Ecto neural progenitor cell (in vitro differentiated cells): ENCODE measurements at regions not wholly inside any gene's neighbourhood (a gene's known extent, or its start where the extent isn't known, plus 50 kb on each side); places are given as distances from the start of the nearest gene placed in this dataset.
"Not testable (repeated sequence)": the region's sequence is repeated elsewhere in the genome, so short reads cannot be mapped to it uniquely, and the experiment has no call there.

ENCODE experiments used
- DNase-seq: peaks from one replicate; pipeline ENCODE4 v3.0.0-alpha.2; 2018; ENCODE audit warnings: low spot score

DNA sequence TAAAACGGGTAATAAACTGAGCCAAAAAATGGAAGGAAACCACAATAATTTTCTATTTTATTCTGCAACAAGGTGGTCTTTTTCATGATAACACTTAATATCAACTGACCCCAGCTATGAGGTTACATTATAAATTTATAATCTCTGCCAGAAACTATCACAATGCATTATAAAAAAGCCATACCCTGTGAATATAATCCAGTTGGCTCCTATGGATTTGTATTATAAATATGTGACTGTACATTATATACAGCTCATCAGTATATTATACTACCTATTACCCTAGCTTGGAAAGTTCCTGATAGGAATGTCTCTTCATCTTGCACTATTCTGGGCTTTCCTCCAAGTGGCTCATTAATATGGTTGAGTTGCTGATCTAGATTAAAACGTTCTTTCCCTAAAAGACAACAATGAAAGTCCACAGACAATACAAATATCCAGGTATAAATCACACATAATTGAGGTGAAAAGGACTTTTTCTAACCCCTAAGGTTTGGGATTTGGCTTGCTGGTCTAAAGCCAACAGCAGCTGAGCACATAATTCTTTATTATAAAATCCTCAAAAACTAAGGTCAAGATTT lies 487.7 kb downstream of the TTLL7 start:
- DNase-seq, result no peak

DNA sequence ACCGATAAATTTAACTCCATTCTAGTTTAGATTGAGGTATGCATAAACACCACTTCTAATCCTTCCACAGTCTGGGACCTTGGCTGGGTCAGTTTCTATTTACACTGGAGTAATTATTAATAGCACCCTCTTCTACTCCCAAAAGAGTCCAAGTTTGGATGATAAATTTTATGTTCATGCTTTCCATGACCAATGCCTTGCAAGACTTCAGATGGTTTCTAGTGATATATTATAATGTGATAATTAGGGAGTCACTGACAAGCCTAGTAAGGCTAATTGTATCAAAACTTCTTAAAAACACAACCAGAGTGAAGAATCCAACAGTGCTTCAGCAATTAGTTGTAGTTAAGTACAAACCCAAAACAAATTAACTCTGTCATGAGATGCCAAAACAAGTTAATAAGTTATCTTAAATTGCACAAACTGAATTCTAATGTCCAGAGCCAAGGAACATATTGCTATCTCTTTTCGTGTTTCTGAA lies 489.6 kb downstream of the TTLL7 start:
- no peak for DNase-seq

DNA sequence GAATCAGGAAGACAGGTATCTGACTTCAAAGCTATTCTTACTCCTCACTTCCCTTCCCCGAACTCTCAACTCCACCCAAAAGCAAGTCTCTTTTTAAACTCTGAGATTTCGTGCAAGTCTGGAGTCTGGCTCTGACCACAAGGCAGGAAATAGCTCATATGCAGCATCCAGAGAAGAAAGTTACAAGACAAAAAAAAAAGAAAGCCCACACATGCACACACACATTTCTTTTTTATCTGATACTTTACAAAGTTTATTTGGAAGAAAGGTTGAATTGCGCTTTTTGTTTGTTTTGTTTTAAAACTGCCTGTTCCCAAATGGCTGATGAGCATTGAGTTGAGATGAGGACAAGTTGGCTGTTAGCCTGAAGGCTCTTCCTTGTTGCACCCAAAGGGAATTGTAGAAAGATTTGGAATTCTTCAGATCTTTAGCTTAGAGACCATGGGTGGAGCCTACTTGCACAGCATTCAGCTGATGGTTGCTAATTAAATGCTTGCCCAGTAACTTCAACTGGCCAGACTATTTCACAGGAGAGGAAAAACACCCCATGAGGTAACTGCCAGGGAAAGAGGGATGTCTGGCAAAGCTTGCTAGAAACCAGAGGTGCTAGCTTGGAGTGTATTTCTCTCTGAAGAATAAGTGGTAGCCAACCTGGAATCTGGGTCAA lies 490.3 kb downstream of the TTLL7 start:
- DNase-seq, result no peak

DNA sequence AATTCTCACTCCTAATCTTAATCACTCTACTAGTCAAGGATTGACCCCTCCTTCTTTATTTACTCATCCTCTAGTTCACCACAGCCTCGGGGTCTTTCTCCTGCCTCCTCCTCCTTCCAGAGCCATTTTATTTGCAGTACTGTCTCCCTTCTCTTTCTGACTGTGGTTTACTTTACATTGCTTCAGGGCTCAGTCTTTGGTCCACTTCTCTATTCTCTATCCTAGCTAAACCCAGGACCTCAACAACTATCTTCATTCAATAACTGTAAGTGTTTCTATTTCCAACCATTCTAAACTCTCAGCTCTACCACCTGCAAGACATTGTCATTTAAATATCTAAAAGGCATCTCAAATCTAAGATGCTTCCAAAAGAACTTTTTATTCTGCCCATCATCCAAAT lies 493.8 kb downstream of the TTLL7 start:
- no peak for DNase-seq

DNA sequence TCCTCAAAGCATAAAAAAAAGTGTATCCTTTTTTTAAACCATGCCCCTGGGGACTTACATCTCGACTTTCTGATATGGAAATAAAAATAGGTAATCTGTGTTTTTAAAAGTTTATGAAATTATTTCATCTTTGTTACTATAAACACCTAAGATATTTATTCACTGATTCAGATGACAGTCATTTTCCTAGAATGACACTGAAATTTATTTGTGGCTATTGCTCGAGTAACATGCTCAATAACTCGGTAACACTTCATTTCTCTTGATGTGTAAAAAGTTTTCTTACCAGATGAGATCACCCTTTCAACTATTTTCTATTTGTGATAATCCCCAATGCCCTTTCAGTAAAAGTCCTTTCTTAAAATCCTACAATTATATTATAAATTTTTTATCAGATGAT lies 495.8 kb downstream of the TTLL7 start:
- no peak for DNase-seq

DNA sequence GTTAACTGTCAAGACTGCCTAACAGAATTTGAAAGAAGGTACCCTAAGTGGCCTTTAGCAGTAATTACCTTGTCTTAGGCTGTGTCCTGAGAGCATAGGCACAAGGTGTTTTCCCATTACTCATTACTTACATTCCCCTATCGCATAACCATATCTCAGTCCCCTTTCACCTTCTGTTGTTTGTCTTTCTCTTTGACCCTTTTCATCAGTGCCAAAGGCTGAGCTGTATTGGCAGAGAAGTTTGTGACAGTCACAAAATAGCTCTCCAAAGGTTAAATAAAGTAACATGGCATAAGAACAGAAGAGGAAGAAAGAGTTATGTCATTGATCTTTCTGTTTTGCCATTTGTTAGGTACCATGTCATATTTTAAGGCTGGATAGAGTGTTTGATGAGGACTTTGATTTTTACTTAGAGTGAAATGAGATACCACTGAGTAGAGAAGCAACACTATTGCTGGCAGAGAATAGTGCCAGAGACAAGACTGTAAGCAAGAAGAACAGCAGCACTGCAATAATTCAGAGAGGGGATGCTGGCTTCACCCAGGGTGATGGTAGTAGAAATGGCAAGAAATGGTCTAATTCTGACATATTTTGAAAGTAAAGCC lies 497.8 kb downstream of the TTLL7 start:
- no peak for DNase-seq

DNA sequence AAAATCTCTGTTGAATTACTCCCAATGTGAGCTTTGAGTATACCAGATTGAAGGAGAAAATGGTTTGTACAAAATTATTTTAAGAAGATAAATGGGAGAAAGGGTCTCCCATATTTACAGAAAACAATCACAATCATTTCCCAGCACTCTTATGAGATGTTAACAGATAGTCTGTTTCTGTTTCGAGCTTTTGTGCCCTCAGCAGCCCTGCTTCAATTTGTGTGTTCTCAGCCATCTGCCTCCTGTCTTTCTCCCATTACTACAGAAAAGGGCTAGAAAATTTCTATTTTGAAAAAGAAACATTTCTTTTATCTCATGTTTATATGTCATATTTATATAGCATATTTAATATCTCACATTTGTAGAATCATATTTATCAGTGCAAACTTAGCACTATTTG lies 498.4 kb downstream of the TTLL7 start:
- DNase-seq, result no peak

DNA sequence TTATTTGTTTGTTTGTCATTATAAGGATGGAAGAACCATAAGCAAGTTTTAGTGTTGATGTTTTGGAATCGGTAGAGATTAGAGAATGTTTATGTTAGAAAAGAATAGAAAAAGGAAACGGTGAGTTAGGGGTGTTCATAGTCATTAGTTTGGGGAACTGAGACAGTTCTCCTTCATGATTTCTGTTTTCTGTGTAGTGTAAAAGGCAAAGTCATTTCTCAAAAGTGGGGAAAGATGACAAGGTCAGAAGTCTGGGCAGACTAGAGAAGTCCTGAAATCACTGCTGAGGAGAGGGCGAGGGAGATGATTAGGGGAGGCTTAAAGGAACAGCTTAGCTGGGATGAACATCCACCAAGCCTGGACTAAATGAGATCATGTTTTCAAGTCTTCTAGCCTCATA lies 498.9 kb downstream of the TTLL7 start:
- no peak for DNase-seq

DNA sequence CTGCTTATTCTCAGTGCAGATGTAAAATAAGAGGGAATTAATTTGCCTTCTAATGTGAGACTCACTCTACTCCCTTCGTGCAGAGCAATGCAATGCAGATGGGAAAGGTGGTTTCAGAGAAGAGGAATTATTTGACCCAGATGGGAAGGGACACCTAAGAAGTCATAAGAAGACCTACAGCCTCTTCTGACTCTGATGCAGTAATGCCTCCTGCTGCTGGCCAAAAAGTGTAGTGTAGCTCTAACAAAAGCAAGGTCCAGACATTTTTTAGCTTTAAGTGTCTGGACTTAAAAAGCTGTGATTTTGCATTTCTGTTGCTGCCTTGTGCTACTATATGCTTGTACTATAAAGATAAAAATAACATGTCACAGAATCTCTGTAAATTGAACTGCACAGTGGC lies 501.4 kb downstream of the TTLL7 start:
- no peak for DNase-seq

DNA sequence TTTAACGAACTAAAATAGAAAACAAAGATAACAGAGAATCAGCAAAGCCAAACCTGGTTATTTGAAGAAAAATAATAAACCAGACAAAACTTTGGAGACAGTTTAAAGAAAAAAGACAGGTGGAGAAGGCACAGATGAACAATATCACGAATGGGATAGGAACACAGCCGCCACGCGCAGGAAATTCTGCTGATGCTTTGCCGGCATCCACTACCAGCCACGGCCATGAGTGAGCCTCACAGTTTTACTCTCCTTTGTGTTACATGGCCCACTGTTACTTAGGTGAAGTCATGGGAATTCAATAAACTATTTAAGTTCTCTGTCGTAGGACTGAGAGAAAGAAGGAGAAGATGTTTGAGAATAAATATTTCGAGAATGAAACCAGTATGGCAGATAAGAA lies 503.4 kb downstream of the TTLL7 start:
- DNase-seq, result no peak

DNA sequence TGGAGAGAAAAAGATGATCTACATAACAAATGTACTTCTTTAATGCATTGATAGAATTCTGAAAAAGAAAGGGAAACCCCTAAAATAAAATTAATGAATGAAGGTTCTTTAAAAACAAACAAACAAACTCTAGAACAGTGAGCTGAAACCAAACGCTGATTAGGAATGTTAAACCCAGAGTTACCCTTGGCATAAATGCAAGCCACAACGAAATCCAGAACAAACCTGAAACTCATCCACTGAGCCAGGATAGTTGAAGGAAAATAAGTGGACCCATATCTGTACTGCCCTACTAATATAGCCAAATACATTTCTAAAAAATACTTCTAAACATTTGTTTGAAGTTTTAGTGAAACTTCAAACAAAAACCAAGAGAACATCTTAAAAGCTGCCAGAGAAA lies 505.3 kb downstream of the TTLL7 start:
- no peak for DNase-seq

DNA sequence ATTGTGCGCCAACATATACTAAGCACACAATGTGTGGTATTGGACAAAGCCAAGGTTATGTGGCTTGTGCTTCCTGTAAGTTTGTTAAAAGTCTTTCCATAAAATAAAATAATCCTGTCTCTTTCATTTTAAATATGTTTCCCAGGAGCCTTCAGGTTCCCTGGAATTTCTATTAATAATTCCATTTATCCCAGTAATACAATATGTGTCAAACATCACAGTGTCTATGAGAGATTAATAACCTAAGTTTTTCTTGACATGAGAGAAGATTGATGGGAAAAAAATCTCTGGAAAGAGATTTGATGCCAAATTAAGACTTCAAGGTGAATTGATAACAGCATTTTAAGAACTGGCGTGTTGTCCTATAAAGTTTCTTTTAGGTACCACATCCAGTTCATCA lies 507.0 kb downstream of the TTLL7 start:
- DNase-seq, result no peak

DNA sequence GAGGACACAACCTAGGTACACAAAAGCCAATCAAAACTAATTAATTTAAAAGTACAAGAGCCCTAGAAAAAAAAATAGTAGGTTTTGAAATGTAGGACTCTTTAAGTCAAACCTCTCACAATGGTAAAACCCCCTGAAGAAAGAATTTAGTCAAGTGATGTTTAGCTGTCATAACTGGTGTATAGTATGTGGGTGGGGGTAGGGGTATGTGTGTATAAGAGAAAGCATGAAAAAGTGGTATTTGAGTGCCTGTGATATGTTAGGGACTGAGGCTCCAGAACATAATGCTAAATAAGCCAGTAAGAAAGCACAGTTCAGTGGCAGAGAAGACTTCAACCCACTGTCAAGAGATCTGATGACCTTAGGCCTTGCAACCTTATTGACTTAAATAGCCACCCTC lies 507.9 kb downstream of the TTLL7 start:
- DNase-seq, result no peak

DNA sequence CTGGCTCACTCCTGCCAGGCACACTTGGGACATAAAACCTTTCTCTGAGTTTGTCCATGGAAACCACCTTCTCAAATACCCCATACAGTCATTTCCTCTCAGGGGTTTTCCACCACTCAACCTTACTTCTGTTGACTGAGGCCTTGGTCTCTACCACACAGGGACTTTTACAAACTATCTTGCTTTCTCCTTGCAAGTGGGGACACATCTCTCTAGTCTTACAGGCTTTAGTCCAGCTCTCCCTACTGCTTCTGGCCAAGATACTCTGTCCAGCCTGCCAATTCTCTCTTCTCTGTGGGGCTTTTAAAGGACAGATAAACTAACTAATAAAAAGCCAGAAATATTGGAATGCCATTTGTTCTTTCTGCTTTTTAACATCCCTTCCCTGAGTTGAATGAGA lies 510.8 kb downstream of the TTLL7 start:
- DNase-seq, result not testable (repeated sequence)

DNA sequence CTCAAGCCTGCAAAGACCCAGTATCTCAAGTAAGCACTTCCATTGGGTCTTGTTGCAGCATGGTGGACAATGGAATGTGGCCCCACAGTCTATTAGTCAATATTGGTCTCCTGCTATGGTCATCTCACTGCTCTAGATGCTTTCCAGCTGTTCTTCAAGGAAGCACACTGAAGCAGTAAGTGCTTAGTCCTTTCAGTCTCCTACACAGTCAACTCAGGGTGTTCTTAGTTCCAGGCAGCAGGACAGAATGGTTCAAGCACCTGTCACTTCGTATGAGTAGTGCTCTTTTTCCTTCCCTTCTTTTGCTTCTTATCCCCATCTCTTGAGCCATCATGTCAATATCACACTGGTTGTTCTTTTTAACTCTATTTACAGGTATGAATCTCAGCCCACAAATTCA lies 511.5 kb downstream of the TTLL7 start:
- DNase-seq, result not testable (repeated sequence)

DNA sequence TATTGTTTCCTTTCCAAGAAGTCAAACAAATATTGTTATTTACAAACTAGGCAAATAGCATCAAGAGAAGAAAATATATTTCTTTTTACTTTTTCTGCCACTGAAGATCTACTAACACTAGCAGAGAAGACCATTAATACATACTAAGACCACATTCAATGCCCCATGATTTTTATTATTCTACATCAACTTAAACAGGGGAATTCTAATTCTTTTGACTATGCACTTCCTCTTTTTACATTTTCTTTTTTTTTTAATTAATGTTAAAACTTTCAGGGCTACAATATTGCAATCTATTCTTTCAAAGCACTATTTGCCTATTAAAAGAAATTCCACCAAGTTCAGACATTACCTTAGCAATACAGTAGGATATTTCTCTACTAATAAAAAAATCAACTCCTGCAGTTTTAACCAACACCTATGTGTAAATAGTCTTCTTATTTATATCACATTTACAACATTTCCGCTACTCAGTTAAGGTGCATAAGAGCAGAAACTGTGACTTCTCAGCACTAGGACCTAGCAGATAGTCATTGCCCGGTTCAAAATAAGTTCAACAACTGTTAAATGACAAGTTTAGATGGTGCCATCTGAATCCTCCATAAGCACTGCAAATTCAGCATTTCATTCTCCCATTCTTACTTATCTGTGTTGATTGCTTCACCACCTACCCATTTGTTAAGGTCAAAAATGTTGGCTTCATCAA lies 513.5 kb downstream of the TTLL7 start:
- DNase-seq, result not testable (repeated sequence)

DNA sequence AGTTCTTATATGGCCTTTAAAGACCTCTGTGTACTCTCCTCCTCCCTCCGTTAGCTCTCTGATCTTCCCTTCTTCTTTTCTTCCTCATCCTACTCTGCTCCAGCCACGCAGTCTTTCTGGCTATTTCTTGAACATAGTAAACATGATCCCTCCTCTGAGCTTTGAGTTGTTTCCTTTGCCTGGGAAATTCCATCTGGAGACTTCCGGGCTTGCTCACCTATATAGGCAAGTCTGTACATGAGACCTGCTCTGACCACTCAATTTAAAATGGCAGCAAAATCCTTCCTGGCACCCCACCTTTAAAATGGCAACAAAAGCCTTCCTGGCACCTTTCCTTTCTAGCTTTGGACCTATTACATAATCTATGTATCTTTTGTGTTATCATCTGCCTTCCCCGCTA lies 517.6 kb downstream of the TTLL7 start:
- DNase-seq, result not testable (repeated sequence)

DNA sequence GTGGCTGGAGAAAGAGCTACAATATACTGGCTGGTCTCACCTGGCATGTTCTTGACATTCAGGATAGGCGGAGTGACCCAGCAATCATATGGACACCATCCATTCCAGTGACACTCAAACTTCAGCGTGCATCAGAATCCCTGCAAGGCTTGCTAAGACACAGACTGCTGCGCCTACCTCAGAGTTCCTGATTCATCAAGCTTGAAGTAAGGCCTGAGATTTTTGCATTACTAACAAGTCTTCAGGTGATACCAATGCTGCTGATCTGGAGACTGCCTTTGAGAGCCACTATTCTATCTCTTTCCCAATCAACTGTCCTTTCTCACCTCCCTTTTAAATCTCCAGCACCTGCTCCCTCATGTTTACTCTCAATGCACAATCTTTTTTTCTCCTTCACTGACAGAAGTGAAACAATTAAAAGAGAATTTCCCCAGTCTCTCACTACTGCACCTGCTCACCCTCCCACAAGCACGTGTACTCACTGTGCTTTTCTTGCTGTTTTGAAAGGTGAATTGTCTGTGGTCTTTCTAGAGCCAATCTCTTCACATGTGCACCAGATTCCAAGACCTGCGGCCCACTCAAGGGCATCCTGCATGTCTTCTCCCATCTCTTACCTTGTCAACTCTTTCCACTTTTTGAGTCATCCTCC lies 519.2 kb downstream of the TTLL7 start:
- DNase-seq, result not testable (repeated sequence)

DNA sequence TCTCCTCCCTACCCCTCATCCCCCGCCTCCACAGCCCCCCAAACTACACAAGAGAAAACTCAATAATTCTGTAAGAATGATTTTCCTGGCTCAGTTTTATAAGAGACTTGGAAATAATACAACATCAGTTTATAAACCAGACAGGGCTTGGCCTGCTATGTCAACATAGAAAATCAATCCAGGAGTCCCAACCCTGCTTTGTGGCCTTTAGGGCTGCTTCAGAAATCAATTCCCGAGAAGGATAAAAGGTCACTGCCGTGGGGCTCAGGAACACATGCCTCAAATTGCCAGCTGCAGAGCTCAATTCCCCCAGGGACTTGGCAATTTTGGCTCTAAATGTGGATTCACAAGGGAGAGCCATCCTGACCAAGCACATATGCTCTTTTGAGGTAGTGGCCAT lies 520.8 kb downstream of the TTLL7 start:
- DNase-seq, result not testable (repeated sequence)

DNA sequence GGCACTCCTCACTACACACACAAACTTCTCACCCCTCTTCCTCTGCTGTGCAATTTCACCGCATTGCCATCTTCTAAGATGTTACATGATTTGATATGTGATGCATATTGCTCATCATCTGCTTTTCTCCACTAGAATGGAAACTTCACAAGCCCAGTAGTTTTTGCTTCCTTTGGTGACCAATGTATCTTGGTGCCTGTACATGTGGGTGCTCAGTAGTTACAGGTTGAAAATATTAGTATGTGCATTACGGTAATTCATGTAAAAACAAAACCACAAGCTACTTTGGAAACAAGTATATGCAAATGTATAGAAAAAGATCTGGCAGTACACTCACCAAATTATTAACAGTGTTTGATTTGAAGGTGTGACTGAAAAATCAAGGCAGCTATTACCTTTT lies 522.4 kb downstream of the TTLL7 start:
- not testable (repeated sequence) for DNase-seq

DNA sequence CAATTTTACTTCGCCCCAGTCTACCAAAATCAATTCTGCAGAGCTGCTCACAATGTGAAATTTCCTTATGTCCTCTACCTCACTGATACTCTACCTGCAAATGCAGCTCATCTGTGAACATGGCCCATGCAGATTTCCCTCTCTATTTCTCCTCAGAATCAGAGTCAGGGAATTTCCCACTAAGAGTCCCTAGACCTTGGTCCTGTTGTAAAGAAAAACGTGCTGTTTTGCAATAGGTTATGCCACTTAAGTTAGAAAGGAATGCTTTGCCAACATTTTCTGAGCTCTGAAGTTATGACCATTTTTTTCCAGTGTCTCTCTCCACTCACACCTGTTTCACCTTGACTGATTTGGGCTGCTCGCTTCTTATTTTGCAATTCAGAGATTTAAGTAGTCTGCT lies 524.0 kb downstream of the TTLL7 start:
- DNase-seq, result not testable (repeated sequence)

DNA sequence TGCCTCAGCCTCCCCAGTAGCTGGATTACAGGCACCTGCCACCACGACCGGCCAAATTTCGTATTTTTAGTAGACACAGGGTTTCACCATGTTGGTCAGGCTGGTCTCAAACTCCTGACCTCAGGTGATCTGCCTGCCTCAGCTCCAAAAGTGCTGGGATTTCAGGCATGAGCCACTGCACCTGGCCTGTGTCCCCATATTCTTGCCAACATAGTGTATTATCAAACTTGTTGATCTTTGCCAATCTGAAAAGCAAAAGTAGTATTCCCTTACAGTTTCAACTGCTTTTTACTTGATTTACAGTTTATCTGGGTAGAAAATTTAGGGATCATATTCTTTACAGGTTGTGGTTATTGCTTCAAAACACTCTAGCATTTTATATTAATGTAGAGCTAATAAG lies 524.9 kb downstream of the TTLL7 start:
- not testable (repeated sequence) for DNase-seq
